Heart right ventricle (tissue), 16 donors: ENCODE measurements at regions not wholly inside any gene's neighbourhood (a gene's known extent, or its start where the extent isn't known, plus 50 kb on each side); places are given as distances from the start of the nearest gene placed in this dataset.

Experiments
- ATAC-seq, 8 donors: fragments of 200-7000 bp; cut with Tn5 transposase; one replicate each; pipeline ENCODE4 v1.9.1; 2020; ENCODE audit warnings: mild to moderate bottlenecking in 8 of 8, moderate library complexity in 8 of 8, moderate number of reproducible peaks in 1 of 8
- DNase-seq, 2 donors: peaks; one replicate each; pipeline ENCODE4 v3.0.0-alpha.2; 2020
- H3K27ac ChIP-seq, 10 donors: fragments of 200-600 bp; sonication (generic) in 2 of 10; one replicate each; pipeline versions ENCODE4 v1.5.0 to v1.8.0; 2020 to 2022; ENCODE audit warnings: mild to moderate bottlenecking in 3 of 10
- H3K27me3 ChIP-seq, 7 donors: fragments of 200-600 bp; one replicate each; pipeline ENCODE4 v1.8.0; 2021 to 2022; ENCODE audit warnings: mild to moderate bottlenecking in 2 of 7
- H3K36me3 ChIP-seq, 9 donors: fragments of 200-600 bp; sonication (generic) in 1 of 9; one replicate each; pipeline versions ENCODE4 v1.5.0 to v1.8.0; 2020 to 2022; ENCODE audit warnings: mild to moderate bottlenecking in 2 of 9
- H3K4me1 ChIP-seq, 9 donors: fragments of 200-600 bp; sonication (generic) in 1 of 9; one replicate each; pipeline versions ENCODE4 v1.5.0 to v1.8.0; 2020 to 2022; ENCODE audit warnings: mild to moderate bottlenecking in 4 of 9
- H3K4me3 ChIP-seq, 10 donors: fragments of 200-600 bp; sonication (generic) in 2 of 10; one replicate each; pipeline versions ENCODE4 v1.5.0 to v1.8.0; 2020 to 2022; ENCODE audit warnings: mild to moderate bottlenecking in 7 of 10, moderate library complexity in 2 of 10
- H3K9me3 ChIP-seq, 11 donors: fragments of 200-600 bp in 10 of 11; sonication (generic) in 2 of 11; one replicate each; pipeline versions ENCODE4 v1.5.0 to v1.8.0; 2013 to 2022; ENCODE audit warnings: mild to moderate bottlenecking in 2 of 11, control low read depth in 1 of 11, moderate library complexity in 1 of 11
- CTCF ChIP-seq, 9 donors: fragments of 200-600 bp; sonication (generic) in 2 of 9; IDR thresholded peaks; one replicate each; pipeline versions ENCODE4 v1.5.0 to v1.8.0; 2021 to 2022; ENCODE audit warnings: antibody characterized with exemption in 9 of 9, mild to moderate bottlenecking in 5 of 9, moderate library complexity in 1 of 9
- WGBS, 2 donors: extraction: QIAGEN DNeasy Blood & Tissue Kit; methylation state at CpG; one replicate each; pipeline ENCODE4 v1.1.7; 2013; ENCODE audit warnings: inconsistent platforms in 1 of 2; 5-methylcytosine and 5-hydroxymethylcytosine counted together
- intact Hi-C, 10 donors: fragments of 100-400 bp; cut with DNase I; formaldehyde crosslinking; loops; one replicate each; pipeline versions ENCODE4 v1.11.1 to v1.14.2; 2022
- donor health status: Arrhythmogenic right ventricular cardiomyopathy.
- donor health status: ischemic (EF 13 %, LVEDD 7.1; RV severe dilation, severe dysfunction).
- donor health status: healthy with polysubstance abuse.
- donor health status: DM: no; HTN: yes; CAD: no.
- donor health status: DM: no; HTN: no; CAD: no.
- donor health status: ischemic (EF 25% LVEDD 6.9; RV normal size, moderate dysfunction).
- donor health status: ischemic (EF 25% LVEDD 5.7; RV mildly dilated, moderate dysfunction).
- donor health status: healthy.
- donor health status: DM: yes; HTN: yes; CAD: no.
- donor health status: Ischemic cardiomyopathy.
- donor health status: ischemic (EF 35%, LVEDD 5.7; RV mildly dilated, moderate dysfunction).
- donor health status: nonischemic (EF 11% LVEDD 7.7; RV severe dilation, severe dysfunction).
- donor health status: DM: yes; HTN: yes; CAD: no.
- donor health status: PGD.
- donor health status: ischemic (EF 29% LVEDD 5.4; RV normal size, mild dysfunction).
- donor health status: nonischemic (EF 23%, LVEDD 6.1; RV moderate dilation, normal function).

GRCh38 chr1:65054481-65054880 is 88.1 kb upstream of the JAK1 start:
- Histone ChIP-seq H3K36me3 (peaks cover 0 to 85% (median 14%) of the 10 kb centered on the region in 9 donors), H3K9me3 (no peaks in the 10 kb centered on the region), H3K4me3 (no peak overlapping the region), H3K27me3 (no peaks in the 10 kb centered on the region), H3K27ac (no peak overlapping the region), H3K4me1 (peaks cover 0 to 40% (median 23%) of the 10 kb centered on the region in 9 donors)
- WGBS, 2 donors: 84 to 90% methylated on average over 3 of the region's 3 CpGs
- DNase-seq (no peak), ATAC-seq (no peak)
- TF ChIP-seq CTCF (IDR thresholded peaks at IDR 0.05): no peak
- intact Hi-C loops: no loop called here

GRCh38 chr1:65055747-65056146 is 89.4 kb upstream of the JAK1 start:
- ATAC-seq: peak in 1 of 8 donors; percentile 11
- H3K9me3 ChIP-seq: no peaks in the 10 kb centered on the region
- H3K27me3 ChIP-seq: no peaks in the 10 kb centered on the region
- H3K36me3 ChIP-seq: peaks cover 0 to 76% (median 14%) of the 10 kb centered on the region in 9 donors
- H3K4me1 ChIP-seq: peaks cover 0 to 53% (median 36%) of the 10 kb centered on the region in 9 donors
- intact Hi-C loops: loop anchor here in 1 of 10 donors (5.0 kb wide), 1 partner anchor 152 kb away; no protein-coding TSS in a partner anchor
- DNase-seq: no peak
- H3K27ac ChIP-seq: peak overlapping the region in 2 of 10 donors; percentile 10 to 43
- no peak overlapping the region for H3K4me3 ChIP-seq
- TF ChIP-seq CTCF (IDR thresholded peaks at IDR 0.05): no peak
- WGBS, 2 donors: 87 to 93% methylated on average over 2 of the region's 2 CpGs

GRCh38 chr1:65056234-65056633 is 89.9 kb upstream of the JAK1 start:
- H3K9me3 ChIP-seq: no peaks in the 10 kb centered on the region
- H3K36me3 ChIP-seq: peaks cover 0 to 75% (median 14%) of the 10 kb centered on the region in 9 donors
- peak in 4 of 8 donors; percentile 6 to 51 (median 38) for ATAC-seq
- peaks cover 0 to 57% (median 40%) of the 10 kb centered on the region in 9 donors for H3K4me1 ChIP-seq
- no peak for TF ChIP-seq CTCF (IDR thresholded peaks at IDR 0.05)
- H3K4me3 ChIP-seq: no peak overlapping the region
- H3K27ac ChIP-seq: peak overlapping the region in 2 of 10 donors; percentile 10 to 43
- intact Hi-C loops: loop anchor here in 1 of 10 donors (5.0 kb wide), 1 partner anchor 151 kb away; no protein-coding TSS in a partner anchor
- DNase-seq: no peak
- WGBS, 2 donors: 64 to 96% methylated on average over 1 of the region's 1 CpG
- no peaks in the 10 kb centered on the region for H3K27me3 ChIP-seq

GRCh38 chr1:65056866-65057265 is 90.5 kb upstream of the JAK1 start:
- H3K4me3 ChIP-seq: no peak overlapping the region
- peaks cover 0 to 69% (median 14%) of the 10 kb centered on the region in 9 donors for H3K36me3 ChIP-seq
- peaks cover 4 to 62% (median 47%) of the 10 kb centered on the region in 9 donors for H3K4me1 ChIP-seq
- no peaks in the 10 kb centered on the region for H3K9me3 ChIP-seq
- intact Hi-C loops: loop anchor here in 1 of 10 donors (5.0 kb wide), 1 partner anchor 150 kb away; no protein-coding TSS in a partner anchor
- peak overlapping the region in 3 of 10 donors; percentile 5 to 43 (median 13) for H3K27ac ChIP-seq
- ATAC-seq (peak in 5 of 8 donors; percentile 43 to 73 (median 55)), DNase-seq (no peak)
- no peaks in the 10 kb centered on the region for H3K27me3 ChIP-seq
- TF ChIP-seq CTCF (IDR thresholded peaks at IDR 0.05): no peak
- 57 to 71% methylated on average over 3 of the region's 3 CpGs for WGBS, 2 donors
